ENCODE measurements at regions not wholly inside any gene's neighbourhood (a gene's known extent, or its start where the extent isn't known, plus 50 kb on each side); places are given as distances from the start of the nearest gene placed in this dataset.
"Not testable (repeated sequence)": the region's sequence is repeated elsewhere in the genome, so short reads cannot be mapped to it uniquely, and the experiment has no call there.

DNA sequence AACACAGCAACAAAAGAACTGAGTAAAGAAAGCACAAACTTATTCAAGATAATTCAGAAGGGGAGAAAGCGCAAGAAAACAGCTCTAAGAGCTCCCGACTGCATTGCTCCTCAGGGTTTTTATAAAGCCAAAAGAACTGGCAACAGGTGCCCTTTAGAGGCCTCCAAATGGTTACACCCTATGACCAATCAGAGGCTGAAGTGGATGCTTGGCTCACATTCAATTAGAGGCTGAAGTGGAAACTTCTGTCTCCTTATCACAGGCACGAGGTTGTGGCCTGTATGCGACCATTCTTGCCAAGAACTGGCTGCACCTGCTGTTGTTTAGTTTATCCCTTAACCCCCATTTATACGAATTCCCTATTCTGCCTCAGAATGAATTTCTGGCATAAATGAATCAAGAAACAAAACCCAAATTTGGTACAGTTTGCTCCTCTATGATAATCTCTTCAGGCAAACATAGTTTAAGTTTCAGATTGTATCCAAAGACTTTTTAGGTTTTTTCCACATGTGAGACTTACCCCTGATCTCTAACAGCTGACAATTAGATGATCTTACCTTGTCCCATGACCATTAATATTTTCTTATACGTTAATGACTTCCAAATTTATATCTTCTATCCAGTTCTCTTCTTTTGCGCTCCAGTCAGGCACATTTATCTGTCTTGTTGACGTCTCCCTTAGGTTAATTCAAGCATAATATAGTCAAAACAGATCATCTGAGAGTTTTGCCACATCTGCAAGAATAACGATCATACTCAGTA lies 504.8 kb downstream of the NXPH1 start:
- no peak for DNase-seq

DNA sequence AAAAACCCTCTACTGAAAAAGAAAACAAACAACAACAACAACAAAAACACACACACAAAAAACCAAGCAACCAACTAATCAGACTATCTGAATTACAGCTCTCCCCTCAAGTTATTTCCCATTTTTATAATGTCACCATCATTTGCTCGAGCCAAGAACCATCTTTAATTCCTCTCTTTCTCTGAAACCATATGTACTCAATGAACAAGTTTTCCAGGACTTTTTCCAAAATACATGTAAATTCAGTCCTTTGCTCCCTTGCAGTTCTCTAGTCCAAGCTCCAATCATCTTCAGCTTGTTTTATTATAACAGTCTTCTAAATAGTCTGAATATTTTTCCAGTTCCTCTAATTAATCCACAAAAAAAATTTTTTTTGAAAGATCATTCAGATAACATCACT lies 506.0 kb downstream of the NXPH1 start:
- no peak for DNase-seq

DNA sequence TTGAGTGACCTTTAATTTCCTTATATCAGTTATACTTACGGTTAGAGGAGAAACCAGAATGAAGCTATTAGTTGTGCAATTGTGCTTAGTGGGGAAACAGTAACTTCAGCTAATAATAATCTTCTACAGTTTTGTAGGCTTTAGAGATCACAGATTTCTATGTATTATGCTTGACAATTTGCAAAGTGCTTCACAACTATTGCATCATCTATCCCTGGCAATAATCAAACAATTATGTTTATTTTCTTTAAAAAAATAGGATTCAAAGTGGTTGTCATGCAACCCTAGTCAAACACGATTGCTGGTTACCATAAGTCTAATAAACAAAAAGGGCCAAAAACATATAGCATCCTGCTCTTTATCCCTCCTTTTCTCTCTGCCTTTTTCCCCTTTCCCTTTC lies 530.3 kb downstream of the NXPH1 start:
- DNase-seq, result no peak

DNA sequence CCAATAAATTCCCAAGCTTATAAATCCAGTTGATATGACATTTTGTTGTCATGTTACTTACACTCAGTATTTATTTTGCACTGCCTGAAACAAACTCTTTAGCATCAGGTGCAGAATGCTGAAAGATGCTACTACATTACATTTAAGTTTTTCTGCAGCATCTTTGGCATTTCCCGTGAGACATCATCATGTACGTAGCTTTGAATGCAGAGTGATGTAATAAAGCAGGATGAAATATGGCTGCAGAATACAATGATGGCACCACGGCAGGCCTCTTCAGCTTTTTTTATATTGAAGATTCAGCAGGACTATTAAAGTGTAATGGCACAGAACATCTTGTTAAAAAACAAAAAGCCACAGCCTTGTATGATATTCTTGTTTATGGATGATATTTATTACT lies 531.8 kb downstream of the NXPH1 start:
- no peak for DNase-seq

DNA sequence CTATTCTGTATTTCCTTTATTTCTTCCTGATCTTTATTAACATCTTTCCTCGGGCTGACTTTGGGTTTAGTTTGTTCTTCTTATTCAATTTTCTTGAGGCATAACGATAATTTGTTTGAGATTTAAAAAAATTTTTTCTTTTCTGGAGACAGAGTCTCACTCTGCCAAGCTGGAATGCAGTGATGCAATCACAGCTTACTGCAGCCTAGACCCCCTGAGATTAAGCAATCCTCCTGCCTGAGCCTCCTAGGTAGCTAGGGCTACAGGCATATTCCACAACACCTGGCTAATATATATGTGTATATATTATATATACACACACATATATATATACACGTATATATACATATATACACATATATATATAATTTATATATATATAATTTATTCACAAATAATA lies 540.2 kb downstream of the NXPH1 start:
- no peak for DNase-seq

DNA sequence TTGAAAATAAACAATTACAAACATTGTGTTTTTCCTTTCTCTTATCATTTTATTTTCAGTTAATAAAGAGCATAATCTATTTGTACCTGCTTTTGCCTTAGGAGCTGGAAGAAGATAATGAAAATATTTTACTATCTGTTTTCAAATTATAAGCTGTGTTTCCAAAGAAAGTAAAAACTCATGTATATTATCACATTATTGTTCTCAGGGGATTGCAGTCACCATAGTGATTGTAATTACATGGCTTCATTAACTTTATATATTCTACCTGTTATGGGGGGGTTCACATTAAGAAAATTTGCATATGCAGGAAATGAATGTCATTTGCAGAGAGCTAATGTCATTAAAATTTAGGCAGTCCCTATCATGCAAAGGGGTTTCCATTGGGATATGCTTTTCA lies 542.3 kb downstream of the NXPH1 start:
- no peak for DNase-seq

DNA sequence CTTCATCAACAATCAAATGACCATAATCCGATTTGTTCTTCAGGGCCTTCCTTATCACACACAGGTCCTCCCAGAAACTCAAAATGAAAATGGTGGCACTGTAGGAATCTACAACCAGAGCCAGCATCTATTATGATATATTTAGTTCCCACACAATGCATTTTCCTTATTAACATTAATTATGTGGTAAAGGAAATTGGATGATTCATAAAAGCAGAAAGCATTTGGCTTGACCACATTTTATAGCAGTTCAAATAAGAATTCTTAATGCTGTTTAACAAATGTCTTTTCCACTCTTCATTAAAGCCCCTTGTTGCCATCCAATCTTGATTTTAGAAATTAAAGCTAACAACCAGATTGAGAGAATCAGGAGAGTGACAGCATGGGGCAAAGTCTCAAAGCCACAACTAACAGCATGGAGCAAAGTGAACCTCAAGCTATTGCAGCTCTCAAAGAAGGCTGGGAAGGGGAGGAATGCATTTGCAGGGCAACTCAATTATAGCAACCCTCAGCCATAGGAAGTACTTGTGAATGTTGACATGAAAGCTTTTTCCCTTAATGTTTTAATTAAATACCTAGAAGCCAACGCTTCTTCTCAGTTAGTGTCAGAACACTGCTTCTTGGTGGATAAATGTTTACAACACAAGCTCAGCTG lies 549.1 kb downstream of the NXPH1 start:
- no peak for DNase-seq

DNA sequence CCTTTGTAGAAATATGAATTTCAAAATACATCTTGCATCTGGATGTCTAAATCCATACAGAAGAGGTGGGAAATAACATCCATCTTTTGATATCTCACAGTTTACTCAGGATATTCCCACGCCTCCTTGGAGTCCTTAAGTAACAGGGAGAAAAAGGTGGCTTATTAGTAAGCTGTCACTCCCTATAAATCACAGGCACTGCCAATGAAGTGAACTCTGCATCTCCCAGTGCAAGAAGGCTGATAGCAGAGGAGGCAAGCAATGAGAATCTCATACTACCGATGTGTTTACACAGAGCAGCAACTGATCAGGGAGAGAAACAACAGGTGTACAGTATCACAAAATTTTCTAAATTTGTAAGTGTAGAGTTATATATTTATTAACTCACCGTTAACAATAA lies 551.8 kb downstream of the NXPH1 start:
- no peak for DNase-seq

DNA sequence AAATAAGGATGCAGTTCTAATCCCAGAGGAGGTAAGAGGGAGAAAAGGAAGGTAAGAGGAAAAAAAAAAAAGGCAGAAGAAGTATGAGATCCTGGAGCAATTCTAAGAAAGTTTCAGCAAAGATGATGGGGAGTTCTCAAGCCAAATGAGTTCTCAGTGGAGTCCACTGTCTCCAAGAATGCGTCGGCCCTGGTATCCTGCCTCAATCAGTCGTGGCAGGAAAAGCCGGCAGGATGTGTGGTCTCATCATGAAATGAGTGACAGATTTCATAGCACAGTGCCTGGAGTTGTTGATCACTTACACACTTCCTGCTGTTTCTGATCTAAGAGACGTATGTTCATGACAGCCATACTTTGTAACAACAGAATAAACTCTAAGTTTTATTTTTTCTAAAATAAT lies 554.9 kb downstream of the NXPH1 start:
- DNase-seq, result no peak

DNA sequence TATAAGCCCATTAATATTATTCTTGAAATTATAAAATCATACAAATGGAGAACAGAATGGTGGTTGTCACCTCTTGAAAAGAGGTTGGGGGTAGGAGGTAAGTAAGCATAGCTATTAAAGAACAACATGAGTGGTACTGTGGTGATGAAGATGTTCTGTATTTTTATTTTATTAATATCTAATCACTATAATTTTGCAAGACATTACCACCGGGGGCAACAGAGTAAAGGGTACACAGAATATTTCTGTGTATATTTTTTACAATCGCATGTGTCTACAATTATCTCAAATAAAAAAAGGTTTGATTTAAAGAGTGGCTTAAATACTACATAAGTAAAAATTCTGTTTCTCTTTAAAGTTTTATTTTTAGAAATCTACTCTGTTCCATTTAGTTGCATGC lies 557.8 kb downstream of the NXPH1 start:
- DNase-seq, result no peak

DNA sequence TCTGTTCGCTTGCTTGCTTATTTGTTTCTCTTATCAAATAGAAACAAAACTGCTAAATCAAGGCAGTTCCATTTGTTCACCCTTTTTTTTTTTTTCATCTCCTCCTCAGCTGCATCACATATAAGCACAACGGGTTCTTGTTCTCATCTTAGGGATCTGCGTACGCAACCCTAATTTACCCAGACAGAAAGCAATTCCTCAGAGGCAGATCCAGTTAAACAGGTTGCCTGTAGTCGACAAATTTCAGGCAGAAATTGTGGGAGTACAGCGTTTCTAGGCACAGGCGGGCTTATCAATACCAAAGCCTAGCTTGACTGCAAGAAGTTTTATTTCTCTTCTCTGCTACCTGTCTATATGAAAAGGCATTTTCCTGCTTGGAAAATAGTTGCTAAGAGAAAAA lies 565.4 kb downstream of the NXPH1 start:
- DNase-seq, result no peak

DNA sequence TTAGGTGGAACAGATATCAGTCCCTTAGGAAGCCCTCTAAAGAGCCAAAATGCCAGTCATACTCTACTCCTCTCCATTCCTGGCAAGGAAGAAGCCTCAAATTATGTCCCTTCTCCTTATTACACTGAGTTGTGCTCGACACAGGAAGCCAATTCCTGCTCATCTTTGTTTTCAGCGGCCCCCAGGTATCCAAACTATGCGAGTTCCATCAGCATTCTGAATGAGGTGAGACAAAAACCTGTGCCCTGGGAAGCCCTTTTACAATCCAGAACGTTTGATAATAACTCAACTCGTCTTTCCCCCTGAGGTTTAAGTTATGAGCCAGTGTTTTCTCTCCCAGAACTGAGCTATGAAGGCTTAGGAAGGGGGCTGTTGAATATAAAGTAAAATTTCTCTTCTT lies 580.5 kb downstream of the NXPH1 start:
- DNase-seq, result no peak

DNA sequence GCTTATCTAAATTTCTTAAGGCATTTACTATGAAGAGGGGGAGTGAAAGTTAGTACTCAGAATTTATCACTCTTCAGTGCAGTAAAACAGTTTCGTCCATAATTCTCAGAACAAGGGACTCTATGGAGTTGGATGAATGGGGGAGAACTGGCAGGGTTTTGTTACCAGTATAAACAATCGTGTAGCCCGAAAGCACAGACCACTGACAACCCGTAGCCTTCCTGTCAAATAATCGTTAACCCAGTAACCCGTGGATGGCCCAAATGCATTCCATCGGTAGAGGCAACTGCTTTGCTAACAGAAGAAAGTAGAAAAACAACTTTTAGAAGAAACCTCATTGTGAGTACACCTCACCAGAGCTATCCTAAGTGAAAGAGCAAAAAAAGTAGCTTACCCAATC lies 583.9 kb downstream of the NXPH1 start:
- DNase-seq, result no peak

DNA sequence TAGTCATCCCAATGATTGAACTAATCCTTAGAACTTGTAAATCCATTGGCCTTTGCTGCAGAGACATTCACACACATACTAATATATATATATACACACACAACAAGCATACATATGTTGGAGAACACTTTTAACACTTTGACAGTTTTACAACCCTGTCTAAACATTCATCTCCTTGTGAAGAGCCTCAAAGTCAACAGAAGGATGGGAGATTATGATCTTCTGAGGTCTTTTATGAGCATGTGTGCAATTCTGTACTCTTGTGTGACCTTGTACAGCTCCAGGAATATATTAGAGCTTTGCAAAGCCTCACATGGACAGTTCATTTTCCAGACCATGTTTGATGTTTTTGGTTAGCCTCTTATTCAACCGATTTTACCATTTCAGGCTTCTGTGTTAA lies 589.0 kb downstream of the NXPH1 start:
- no peak for DNase-seq

DNA sequence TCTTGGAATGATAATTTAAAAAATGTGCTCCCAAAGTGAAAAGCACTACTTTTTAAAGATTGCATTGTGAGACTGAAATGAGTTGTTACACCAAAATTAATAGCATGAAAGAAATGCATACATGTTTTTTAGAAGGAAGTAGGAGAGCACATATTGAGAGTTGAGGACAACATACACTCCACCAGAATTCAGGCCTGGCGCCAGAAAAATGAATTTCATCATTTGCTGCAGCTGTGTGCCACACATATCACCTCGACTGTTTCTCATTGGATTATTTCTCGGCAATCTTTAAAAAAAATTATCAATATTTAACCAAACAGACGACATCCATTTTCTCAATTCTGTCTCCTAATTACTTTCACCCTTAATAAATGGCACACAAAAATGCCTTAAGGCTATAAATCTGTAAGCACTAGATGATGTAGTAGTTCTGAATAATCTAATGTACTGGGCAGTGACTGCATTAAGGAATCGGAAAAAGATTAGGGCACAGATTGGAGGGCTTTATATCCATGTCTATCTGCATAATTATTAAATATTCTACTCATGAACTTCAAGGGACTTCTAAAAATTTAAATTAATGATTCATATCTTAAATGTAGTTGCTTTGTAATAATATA lies 590.4 kb downstream of the NXPH1 start:
- no peak for DNase-seq

DNA sequence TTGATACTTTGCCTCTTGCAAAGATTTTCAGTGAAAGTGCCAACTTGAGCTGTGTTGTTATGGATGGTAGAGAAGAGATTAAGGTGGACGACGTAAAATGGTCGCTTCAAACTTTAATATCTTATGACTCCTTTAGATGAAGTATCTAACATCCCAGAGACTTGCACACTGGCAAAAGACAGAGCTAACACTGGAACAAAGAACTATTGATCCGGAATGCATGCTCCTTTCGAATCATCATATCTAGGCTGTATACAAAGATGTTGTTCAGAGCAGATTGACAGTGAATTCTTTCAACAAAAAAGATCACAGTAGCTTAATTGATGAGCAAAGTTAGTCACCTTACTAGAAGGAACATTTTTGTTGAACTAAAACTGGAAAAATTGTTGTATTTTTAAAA lies 592.7 kb downstream of the NXPH1 start:
- DNase-seq, result no peak

DNA sequence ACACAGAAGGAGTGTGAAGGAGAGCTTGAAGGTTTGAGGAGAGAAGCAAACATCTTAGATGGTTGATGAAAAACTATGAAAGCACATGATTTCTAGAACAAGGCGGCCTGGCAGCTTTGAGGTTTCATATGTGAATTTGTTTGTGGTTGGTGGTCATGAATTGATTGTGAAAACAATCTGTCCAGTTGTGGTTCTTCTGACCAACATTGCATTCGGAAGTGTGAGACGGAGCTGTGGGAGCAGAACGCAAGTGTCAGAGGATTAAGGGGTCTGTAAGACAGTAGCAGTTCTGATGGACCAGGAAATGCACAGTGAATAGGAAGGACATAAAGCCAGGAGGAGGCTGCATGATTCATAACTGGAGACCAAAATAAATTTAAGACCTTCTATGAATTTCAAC lies 594.6 kb downstream of the NXPH1 start:
- no peak for DNase-seq

DNA sequence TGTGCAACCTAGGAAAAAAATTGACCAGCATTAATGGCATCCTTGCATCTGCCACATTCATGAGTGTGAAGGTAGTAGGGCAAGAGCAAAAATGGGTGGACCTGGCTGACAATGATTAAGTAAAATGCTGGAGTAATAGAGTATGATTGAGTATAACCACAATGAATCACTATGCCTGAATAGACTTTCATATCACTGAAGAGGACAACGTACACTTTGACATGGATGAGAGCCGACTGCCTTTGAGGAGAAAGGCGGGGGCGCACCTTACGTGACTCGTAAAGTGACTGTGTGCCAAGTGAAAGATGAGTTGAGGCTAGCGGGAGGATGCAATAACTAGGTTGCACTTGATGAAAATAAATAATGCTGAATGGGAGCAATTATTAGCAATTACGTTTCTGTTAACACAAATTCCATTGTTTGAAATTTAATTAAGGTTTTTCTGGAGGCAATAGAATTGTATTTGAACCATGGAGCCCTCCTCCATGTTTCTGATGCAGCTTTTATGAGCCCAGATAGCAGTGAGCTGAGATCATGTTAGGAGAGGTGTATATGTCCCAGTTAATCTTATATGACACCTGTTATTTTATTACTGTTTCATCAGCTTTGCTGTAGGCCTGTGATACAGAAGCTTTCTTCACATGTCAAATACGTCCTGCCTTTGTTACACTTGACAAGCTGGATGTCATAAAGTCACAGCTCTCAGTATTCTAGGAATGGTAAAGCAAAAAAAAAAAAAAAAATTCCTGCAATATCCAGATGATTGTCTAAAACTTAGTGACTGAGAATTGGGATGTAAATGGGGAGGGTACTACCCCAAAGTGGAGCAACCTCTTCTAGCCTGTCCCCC lies 596.5 kb downstream of the NXPH1 start:
- DNase-seq, result no peak

DNA sequence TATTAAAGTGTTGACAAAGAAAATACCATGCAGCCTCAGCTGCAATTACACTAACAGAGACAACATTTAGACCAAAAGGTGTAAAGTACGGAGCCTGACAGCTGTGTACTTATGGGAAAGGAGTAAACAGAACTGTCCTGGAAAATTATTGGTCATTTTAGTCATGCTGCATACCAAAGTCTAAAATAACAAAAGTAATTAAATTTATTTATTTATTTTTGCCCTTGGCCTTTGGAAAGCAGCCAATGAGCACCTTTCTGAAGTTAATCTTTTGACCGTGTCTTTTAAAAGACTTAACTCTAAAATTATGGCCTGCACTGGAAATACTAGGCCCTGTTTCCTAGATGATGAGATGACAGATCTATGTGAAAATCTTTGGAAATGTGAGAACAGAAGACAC lies 597.6 kb downstream of the NXPH1 start:
- DNase-seq, result no peak

DNA sequence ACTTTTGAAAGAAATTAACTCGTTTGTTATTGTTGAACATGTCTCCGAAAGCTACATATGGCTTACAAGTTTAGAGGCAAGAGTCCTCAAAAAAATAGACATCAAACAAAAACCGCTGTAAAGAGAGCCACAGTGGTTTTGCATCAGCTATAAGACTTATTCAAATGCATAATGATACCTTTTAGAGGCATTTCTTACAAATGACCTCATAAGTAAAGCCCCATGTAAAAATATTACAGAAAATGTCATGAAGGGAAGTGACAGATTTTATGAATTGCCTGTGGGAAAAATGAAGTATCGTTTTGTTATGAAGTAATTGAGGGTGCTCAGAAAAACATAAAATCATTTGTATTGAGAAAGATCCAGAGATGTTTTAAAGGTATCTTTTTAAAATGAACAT lies 598.0 kb downstream of the NXPH1 start:
- DNase-seq, result no peak

DNA sequence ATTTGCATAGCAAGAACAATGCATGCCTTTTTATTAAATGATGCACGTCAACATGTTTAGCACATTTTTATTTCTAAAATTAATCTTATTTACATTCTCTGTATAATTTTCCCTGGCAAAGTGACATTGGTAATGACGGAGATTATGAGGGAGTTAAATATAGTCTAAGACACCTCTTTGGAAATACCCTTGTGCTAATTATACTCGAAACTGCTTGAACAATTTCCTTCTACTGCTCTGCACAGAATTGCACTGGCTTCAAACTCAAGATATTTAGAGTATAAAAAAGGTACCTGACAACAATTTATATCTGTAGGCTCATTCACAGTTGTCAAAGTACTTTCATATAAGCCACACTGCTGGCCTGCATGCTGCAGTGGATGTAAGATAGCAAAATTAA lies 602.7 kb downstream of the NXPH1 start:
- no peak for DNase-seq

DNA sequence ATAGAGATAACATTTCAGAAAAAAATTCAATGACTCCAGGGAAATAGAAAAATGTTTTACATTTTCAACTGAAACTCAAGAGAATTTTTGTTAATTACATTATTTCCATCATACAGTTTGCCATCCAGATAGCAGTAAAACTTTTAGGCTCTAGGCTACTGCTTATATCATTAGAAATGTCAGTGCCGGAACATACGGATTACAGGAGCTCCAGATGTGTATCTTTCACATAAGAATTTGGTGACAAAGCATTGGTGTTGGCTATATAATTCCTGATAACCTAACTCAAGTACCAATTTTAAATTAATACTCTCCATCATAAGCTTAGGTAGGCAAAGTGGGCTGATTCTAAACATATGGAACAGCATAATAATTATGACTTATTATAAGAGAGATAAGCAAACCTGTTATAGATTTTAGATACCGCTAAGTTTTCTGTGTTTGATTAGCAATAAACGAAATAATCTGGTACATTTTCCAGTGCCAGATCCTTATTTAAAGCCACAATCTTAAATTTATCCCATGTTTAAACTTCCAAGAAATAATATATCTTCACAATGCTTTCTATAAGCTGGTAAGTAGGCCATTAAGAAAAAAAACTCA lies 637.9 kb downstream of the NXPH1 start:
- DNase-seq, result no peak

DNA sequence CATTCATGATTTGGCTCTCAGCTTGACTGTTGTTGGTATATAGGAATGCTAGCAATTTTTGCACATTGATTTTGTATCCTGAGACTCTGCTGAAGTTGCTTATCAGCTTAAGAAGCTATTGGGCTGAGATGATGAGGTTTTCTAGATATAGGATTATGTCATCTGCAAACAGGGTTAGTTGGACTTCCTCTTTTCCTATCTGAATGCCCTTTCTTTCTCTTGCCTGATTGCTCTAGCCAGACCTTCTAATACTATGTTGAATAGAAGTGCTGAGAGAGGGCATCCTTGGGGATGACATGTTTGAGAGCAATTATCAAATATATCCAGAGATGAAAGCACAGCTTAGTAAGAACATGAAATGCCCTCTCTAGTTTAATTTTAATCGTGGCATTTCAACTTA lies 642.4 kb downstream of the NXPH1 start:
- not testable (repeated sequence) for DNase-seq
